ENCODE measurements at regions not wholly inside any gene's neighbourhood (a gene's known extent, or its start where the extent isn't known, plus 50 kb on each side); places are given as distances from the start of the nearest gene placed in this dataset.

DNA sequence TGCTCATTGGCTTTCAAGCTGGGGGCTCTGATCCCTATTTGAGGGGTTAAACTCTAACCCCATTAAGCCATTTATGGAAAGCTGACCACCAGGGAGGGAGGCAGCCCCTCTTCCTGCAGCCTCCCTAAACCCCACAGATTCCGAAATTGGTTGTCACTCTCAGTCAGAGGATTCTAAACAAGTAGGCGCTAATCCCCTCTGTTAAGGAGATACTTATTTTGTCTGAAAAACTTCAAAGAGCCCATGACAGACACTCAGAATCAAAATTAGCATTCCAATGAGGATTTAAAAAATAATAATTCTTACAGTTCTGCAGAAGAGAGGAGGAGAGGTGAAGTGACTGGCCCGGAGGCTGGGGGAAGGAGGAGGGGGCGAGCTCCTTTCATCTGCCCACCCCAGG is 69.7 kb upstream of the LMO1 start:
- 75 to 88% (median 82%) methylated on average over 4 of the region's 4 CpGs for WGBS, 4 donors
- no peak overlapping the region for H3K4me3 ChIP-seq

DNA sequence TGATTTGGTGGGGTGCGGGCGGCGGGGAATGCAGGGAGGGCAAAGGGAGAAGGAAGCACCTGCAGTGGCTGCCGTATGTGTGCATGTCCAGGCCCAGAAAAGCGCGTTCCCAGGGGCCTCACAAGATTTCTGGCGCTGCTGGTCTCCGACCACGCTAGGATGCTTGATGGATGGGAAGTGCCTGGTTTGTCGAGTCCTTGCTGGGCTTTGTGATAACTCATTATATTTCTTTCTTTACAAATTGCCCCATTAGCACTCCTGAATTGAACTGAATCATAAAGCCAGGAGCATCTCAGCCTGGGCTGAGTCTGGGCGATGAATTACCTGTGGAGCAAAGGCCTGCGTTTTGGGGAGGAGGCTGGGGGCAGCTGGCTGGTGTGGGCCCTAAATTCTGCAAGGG is 69.2 kb upstream of the LMO1 start:
- Histone ChIP-seq H3K4me3 (no peak overlapping the region), H3K9me3 (no peaks in the 10 kb centered on the region), H3K36me3 (no peaks in the 10 kb centered on the region), H3K4me1 (peaks cover 0 to 20% (median 6%) of the 10 kb centered on the region in 12 donors), H3K27ac (no peak overlapping the region), H3K27me3 (peaks cover 0 to 11% (median 0%) of the 10 kb centered on the region in 9 donors)
- DNase-seq, result no peak
- ATAC-seq, result no peak
- intact Hi-C loops (cut with DNase I), result loop anchor here in 5 of 10 donors (5.0 to 10.0 kb wide), 3 partner anchors 232 to 482 kb away; a partner anchor contains a TSS
- WGBS, 4 donors, result 88 to 91% (median 89%) methylated on average over 12 of the region's 12 CpGs
- TF ChIP-seq POLR2A (IDR thresholded peaks at IDR 0.05), result no peak
- TF ChIP-seq, protein P1, sequence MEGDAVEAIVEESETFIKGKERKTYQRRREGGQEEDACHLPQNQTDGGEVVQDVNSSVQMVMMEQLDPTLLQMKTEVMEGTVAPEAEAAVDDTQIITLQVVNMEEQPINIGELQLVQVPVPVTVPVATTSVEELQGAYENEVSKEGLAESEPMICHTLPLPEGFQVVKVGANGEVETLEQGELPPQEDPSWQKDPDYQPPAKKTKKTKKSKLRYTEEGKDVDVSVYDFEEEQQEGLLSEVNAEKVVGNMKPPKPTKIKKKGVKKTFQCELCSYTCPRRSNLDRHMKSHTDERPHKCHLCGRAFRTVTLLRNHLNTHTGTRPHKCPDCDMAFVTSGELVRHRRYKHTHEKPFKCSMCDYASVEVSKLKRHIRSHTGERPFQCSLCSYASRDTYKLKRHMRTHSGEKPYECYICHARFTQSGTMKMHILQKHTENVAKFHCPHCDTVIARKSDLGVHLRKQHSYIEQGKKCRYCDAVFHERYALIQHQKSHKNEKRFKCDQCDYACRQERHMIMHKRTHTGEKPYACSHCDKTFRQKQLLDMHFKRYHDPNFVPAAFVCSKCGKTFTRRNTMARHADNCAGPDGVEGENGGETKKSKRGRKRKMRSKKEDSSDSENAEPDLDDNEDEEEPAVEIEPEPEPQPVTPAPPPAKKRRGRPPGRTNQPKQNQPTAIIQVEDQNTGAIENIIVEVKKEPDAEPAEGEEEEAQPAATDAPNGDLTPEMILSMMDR (IDR thresholded peaks at IDR 0.05), result no peak

More for the DNA sequence above, 69.7 kb upstream of the LMO1 start:
- TF ChIP-seq POLR2A (IDR thresholded peaks at IDR 0.05), result no peak
- TF ChIP-seq, protein P1 (IDR thresholded peaks at IDR 0.05), result no peak
- DNase-seq (no peak), ATAC-seq (no peak)
- H3K27ac ChIP-seq, result no peak overlapping the region
- H3K4me1 ChIP-seq, result peaks cover 0 to 15% (median 6%) of the 10 kb centered on the region in 12 donors
- no peaks in the 10 kb centered on the region for H3K9me3 ChIP-seq
- intact Hi-C loops (cut with DNase I), result loop anchor here in 5 of 10 donors (5.0 to 10.0 kb wide), 3 partner anchors 231 to 481 kb away; a partner anchor contains a TSS
- peaks cover 0 to 11% (median 0%) of the 10 kb centered on the region in 9 donors for H3K27me3 ChIP-seq
- H3K36me3 ChIP-seq, result no peaks in the 10 kb centered on the region

DNA sequence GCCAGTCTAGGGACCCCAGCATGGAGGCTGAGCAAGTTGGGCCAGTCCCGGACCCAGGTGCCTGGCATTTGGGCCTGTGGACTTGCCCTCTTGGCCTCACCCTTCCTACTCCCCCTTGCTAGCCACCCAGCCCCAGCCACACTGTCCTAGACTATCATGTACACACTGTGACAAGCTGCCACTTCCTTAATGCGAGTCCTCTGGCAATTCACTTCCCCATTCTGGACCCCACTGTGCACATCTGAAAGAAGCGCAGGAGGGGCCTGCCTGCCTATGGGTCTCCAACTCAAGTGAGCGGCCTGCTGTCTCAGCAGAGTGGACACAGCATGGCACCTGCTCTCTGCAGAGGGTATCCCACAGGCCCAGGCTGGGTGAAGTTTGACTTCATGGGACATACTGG is 68.5 kb upstream of the LMO1 start:
- Histone ChIP-seq H3K9me3 (no peaks in the 10 kb centered on the region), H3K36me3 (no peaks in the 10 kb centered on the region), H3K27ac (no peak overlapping the region), H3K4me1 (peaks cover 0 to 20% (median 6%) of the 10 kb centered on the region in 12 donors), H3K27me3 (peaks cover 0 to 11% (median 0%) of the 10 kb centered on the region in 9 donors), H3K4me3 (no peak overlapping the region)
- intact Hi-C loops (cut with DNase I), result loop anchor here in 5 of 10 donors (5.0 to 10.0 kb wide), 3 partner anchors 233 to 483 kb away; a partner anchor contains a TSS
- no peak for ATAC-seq
- WGBS, 4 donors, result 79 to 100% (median 93%) methylated on average over 3 to 4 of the region's 4 CpGs
- TF ChIP-seq, protein P1 (IDR thresholded peaks at IDR 0.05), result no peak
- no peak for DNase-seq

DNA sequence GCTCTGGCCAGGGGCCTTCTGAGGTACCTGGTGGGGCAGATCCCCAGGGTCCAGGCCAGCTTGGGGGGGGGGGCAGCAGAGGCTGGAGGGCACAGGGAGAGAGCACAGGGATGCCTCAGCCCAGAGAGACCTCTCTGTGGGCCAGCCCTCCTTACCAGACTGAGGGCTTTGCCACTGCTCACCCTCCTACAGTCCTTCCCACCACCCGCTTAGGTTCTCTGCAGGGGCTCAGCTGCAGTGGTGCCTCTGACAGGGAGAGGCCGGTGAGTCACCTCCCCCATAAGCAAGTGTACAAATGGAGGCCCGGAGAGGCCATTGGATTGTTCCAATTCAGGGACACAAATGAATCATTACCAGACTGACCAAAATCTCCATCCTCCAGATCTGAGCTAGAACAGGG is 68.1 kb upstream of the LMO1 start:
- ATAC-seq (no peak), DNase-seq (peak in 1 of 5 donors; percentile 9)
- H3K9me3 ChIP-seq, result no peaks in the 10 kb centered on the region
- intact Hi-C loops (cut with DNase I), result loop anchor here in 5 of 10 donors (5.0 to 10.0 kb wide), 3 partner anchors 233 to 483 kb away; a partner anchor contains a TSS
- TF ChIP-seq POLR2A (IDR thresholded peaks at IDR 0.05), result no peak
- TF ChIP-seq, protein P1 (IDR thresholded peaks at IDR 0.05), result no peak
- peaks cover 0 to 20% (median 6%) of the 10 kb centered on the region in 12 donors for H3K4me1 ChIP-seq
- no peaks in the 10 kb centered on the region for H3K36me3 ChIP-seq
- 88 to 93% (median 89%) methylated on average over 3 of the region's 3 CpGs for WGBS, 4 donors
- H3K27me3 ChIP-seq, result peaks cover 0 to 11% (median 0%) of the 10 kb centered on the region in 9 donors
- no peak overlapping the region for H3K4me3 ChIP-seq
- H3K27ac ChIP-seq, result no peak overlapping the region
